Esophagus (tissue), 2 donors: ENCODE measurements at regions not wholly inside any gene's neighbourhood (a gene's known extent, or its start where the extent isn't known, plus 50 kb on each side); places are given as distances from the start of the nearest gene placed in this dataset.
A peak's percentile ranks its signal among the peaks of the same experiment; 100 is the strongest.

Source experiments
- H3K27ac ChIP-seq, 2 donors: one replicate each; pipeline ENCODE4 v1.5.1; 2013; ENCODE audit warnings: low read depth in 2 of 2, mild to moderate bottlenecking in 2 of 2, inconsistent platforms in 1 of 2, low read length in 1 of 2, moderate library complexity in 1 of 2
- H3K27me3 ChIP-seq, 2 donors: one replicate each; pipeline ENCODE4 v1.6.1; 2013; ENCODE audit warnings: low read length in 2 of 2, control low read depth in 1 of 2, mild to moderate bottlenecking in 1 of 2; ENCODE audit not compliant: insufficient read depth in 2 of 2, control insufficient read depth in 1 of 2
- H3K36me3 ChIP-seq, 2 donors: one replicate each; pipeline ENCODE4 v1.6.1; 2013; ENCODE audit warnings: low read length in 1 of 2; ENCODE audit not compliant: control insufficient read depth in 2 of 2, insufficient read depth in 2 of 2
- H3K4me1 ChIP-seq, 2 donors: one replicate each; pipeline ENCODE4 v1.6.1; 2013; ENCODE audit warnings: low read length in 1 of 2; ENCODE audit not compliant: control insufficient read depth in 2 of 2, insufficient read depth in 2 of 2
- H3K4me3 ChIP-seq, 2 donors: one replicate each; pipeline ENCODE4 v1.5.1; 2013; ENCODE audit warnings: low read length in 2 of 2, mild to moderate bottlenecking in 2 of 2, low read depth in 1 of 2, moderate library complexity in 1 of 2
- H3K9me3 ChIP-seq, 2 donors: one replicate each; pipeline ENCODE4 v1.6.1; 2013; ENCODE audit warnings: mild to moderate bottlenecking in 2 of 2, low read depth in 1 of 2, low read length in 1 of 2, moderate library complexity in 1 of 2; ENCODE audit not compliant: control insufficient read depth in 2 of 2, insufficient read depth in 1 of 2
- WGBS, 2 donors: extraction: QIAGEN DNeasy Blood & Tissue Kit; methylation state at CpG; one replicate each; pipeline ENCODE4 v1.1.7; 2013; 5-methylcytosine and 5-hydroxymethylcytosine counted together
- donor health status: healthy with polysubstance abuse.
- donor health status: Bipolar disorder and iron deficiency.

DNA sequence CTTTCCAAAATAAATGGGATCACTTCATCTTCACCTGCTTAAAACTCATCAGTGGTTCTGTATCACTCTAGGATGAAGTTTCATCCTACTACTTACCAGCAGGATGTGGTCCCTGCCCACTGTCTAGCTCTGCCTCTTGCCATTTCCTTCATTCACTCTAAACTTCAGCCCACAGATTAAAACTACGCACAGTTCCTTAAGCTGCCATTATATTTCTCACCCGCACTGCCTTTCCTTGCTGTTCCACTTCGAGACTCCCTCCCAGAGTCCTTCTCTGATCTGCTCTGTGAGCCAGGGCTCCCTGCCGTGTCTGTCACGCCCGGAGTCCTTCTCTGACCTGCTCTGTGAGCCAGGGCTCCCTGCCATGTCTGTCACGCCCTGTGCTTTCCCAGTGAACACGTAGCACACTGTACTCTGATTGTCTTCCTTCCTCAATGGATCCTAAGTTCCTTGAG, 52.0 kb upstream of the NPAS1 start:
- peak overlapping the region; percentile 64 to 88 for H3K27ac ChIP-seq

More for the DNA sequence above, 52.0 kb upstream of the NPAS1 start:
- peaks cover 7 to 10% of the 10 kb centered on the region in 2 donors for H3K4me1 ChIP-seq
- WGBS, 2 donors, result 20 to 27% methylated on average over 8 of the region's 8 CpGs
- H3K9me3 ChIP-seq, result no peaks in the 10 kb centered on the region
- peaks cover 0 to 3% of the 10 kb centered on the region in 2 donors for H3K36me3 ChIP-seq
- no peak overlapping the region for H3K4me3 ChIP-seq
- H3K27me3 ChIP-seq, result no peaks in the 10 kb centered on the region
